GM18951 (cell line): ENCODE measurements at regions not wholly inside any gene's neighbourhood (a gene's known extent, or its start where the extent isn't known, plus 50 kb on each side); places are given as distances from the start of the nearest gene placed in this dataset.

ENCODE experiments used
- POLR2A ChIP-seq: IDR thresholded peaks from 4 replicates; pipeline ENCODE4 v1.6.1; 2011; ENCODE audit warnings: mild to moderate bottlenecking; ENCODE audit not compliant: insufficient read length, insufficient read depth; ENCODE audit errors: extremely low read depth
- in situ Hi-C: fragments of 300-500 bp; cut with MboI; formaldehyde crosslinking; loops from one replicate; pipeline ENCODE4 v1.12.0; 2022; ENCODE audit warnings: low sequenced_read_pairs, mixed read lengths, inconsistent platforms; ENCODE audit not compliant: unreplicated experiment

DNA sequence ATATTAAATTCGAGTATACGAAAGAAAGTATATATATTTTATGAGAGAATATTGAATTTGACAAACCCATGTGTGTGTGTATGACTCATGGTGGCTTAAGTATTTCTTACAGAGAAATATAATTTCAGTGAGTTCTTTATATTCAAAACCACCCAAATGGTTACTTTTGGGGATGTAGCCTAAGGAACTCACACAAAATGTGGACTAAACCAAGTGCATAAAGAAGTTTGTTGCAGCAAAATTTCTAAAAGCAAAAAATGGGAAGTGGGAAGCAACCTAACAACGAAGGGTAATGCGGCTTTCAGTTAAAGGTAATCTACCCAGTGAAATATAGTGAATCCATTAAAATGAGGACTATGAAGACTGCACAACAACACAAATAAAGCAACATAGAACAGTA lies 277.1 kb downstream of the EDEM1 start:
- in situ Hi-C loops: no loop called here

DNA sequence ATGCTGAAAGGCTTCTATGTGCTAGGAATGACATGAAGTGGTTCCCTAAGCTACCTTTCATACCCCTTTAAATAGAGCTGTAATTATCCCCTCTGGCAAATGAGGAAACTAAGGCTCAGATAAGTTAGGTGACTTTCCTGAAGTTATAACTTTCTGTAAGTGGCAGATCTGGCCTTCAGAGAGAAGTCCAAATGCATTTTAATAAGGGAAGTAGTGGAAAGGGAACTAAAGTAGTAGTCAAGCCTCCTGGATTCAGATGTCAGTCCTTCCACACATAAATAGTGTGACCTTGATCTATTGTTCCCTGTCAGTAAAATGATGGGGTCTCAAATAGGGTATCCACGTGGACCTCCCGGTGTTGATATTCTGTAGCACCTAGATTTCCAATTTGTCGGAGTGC lies 277.7 kb downstream of the EDEM1 start:
- in situ Hi-C loops: no loop called here
- TF ChIP-seq POLR2A: no peak

More for the DNA sequence above, 277.1 kb downstream of the EDEM1 start:
- no peak for TF ChIP-seq POLR2A

DNA sequence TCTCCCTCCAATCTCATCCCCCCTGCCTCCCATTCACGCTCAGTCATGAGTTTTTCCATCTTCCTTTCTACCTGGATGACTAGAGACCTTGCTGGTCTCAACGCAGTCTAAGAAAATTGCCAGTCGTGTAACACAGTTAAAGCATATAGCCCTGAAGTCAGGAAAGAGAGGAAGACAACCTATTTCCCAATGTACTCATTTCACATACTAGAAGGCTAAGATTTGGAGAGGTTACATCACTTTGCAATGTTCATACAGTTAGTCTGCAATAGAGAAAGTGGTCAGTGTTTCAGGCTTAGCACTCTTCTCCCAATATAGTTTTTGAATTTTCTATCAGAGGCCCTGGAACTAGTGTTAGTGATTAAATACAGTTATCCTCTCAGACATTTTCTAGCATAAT lies 278.6 kb downstream of the EDEM1 start:
- TF ChIP-seq POLR2A: no peak
- in situ Hi-C loops: no loop called here

DNA sequence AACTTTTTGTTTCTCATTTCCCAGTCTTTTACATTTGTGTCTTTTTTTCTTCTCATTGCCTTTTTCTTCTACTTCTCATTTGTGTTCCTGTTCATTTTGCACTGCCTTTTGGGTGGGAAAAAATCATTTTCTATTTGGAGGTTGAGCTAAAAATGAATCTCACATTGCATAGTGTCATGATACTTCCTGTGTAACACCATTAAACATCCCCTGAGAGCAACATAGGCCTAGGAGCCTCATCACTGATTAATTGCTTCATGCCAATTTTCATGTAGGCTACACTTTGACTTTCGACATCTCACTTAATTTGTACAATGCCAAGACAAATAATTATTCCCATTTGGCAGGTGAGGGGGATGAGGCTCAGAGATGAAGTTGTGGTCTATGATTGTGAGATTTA lies 279.2 kb downstream of the EDEM1 start:
- TF ChIP-seq POLR2A: no peak
- in situ Hi-C loops: no loop called here

DNA sequence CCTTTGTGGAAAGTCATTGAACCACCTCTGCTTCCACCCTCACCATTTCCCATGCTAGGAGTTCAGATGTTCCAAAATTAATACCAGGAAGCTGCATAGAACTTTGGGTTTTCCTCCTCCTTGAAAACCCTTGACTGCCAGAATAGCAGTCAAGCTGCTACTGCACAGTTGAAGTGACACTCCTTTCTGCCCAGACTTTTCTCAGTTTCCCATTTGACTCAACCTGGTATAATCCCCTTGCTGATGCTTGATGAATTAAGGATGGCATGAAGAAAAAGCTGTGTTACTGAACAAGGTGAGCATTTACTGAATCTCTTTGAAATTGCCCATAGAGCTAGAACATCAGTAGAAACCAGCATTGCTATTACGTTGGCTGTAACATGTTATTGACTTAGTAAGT lies 286.0 kb downstream of the EDEM1 start:
- no peak for TF ChIP-seq POLR2A
- in situ Hi-C loops: no loop called here

- in situ Hi-C loops: no loop called here
- TF ChIP-seq POLR2A: no peak
Measured at GRCh38 chr3:5476403-5476802, 288.9 kb downstream of the EDEM1 start.

GRCh38 chr3:5479229-5479799 lies 291.8 kb downstream of the EDEM1 start:
- no peak for TF ChIP-seq POLR2A
- in situ Hi-C loops: no loop called here

- TF ChIP-seq POLR2A: no peak
- in situ Hi-C loops: no loop called here
Measured at GRCh38 chr3:5480190-5480589, 292.7 kb downstream of the EDEM1 start.

DNA sequence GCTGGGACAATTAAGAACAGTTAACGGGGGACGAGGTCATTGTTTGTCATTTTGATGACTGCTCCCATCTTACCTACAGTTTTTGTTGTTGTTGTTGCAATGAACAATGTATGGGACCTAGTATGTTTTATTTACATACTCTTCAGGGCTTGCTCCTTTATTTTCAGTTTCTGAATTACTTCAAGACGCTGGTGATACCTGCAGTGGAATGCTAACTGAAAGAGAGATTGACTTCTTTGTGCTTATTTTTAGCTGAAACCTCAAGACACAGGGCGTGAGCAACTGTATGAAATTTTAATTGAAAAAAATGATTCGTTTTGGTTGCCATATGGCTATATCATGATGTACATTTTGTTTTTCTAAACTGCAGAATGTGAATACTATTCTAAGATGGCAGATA lies 297.9 kb downstream of the EDEM1 start:
- in situ Hi-C loops: no loop called here
- no peak for TF ChIP-seq POLR2A

DNA sequence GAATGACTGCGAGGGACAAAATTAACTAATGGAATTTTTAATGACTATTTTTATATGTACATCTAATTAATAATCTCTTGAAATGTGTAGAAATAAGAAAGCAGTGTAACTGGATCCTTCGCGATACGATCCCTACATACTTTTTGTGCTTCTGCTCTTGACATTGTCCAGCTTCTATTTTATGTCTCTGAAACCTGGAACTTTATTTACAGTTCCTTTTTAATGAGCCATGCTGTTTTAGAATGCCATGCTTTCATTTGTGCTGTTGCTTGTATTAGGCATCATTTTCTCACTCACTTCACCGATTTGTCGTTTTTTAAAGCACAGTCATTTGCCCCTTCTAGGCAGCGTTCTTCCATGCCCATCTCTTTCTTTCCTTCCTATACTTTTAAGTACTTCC lies 301.3 kb downstream of the EDEM1 start:
- in situ Hi-C loops: no loop called here
- TF ChIP-seq POLR2A: no peak

DNA sequence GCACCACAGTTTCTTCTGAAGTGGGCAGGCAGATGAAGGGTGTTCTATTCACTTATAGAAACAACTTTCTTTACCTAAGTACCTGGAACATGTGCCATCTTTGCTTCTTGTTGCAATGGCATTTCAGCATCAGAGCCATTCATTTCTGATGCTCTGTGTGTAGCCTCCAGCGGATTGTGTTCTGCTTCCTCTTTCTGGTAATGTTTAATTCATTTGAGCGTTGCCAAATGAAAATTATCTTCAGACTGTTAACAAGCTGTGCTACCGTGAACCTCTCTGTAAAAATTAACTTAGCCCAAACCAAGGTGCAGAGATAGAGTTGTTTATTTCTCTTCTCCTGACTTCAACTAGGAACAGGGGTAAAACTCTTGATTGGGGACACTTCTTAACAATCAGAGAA lies 302.0 kb downstream of the EDEM1 start:
- in situ Hi-C loops: no loop called here
- TF ChIP-seq POLR2A: no peak

GRCh38 chr3:5494905-5495519 lies 307.5 kb downstream of the EDEM1 start:
- no peak for TF ChIP-seq POLR2A
- in situ Hi-C loops: no loop called here

- in situ Hi-C loops: no loop called here
- TF ChIP-seq POLR2A: no peak
Measured at GRCh38 chr3:5497497-5497896, 310.0 kb downstream of the EDEM1 start.

- in situ Hi-C loops: no loop called here
- TF ChIP-seq POLR2A: no peak
Measured at GRCh38 chr3:5498981-5499380, 311.5 kb downstream of the EDEM1 start.

- TF ChIP-seq POLR2A: no peak
- in situ Hi-C loops: no loop called here
Measured at GRCh38 chr3:5499404-5499803, 311.9 kb downstream of the EDEM1 start.
